Fibroblast of skin of right quadriceps (primary cell): ENCODE measurements at regions not wholly inside any gene's neighbourhood (a gene's known extent, or its start where the extent isn't known, plus 50 kb on each side); places are given as distances from the start of the nearest gene placed in this dataset.
"Not testable (repeated sequence)": the region's sequence is repeated elsewhere in the genome, so short reads cannot be mapped to it uniquely, and the experiment has no call there.

ENCODE experiments used
- DNase-seq: peaks from one replicate; pipeline ENCODE4 v3.0.0-alpha.2; 2013

- no peak for DNase-seq
Measured at GRCh38 chr14:85154714-85155113, 375.2 kb upstream of the FLRT2 start.

DNA sequence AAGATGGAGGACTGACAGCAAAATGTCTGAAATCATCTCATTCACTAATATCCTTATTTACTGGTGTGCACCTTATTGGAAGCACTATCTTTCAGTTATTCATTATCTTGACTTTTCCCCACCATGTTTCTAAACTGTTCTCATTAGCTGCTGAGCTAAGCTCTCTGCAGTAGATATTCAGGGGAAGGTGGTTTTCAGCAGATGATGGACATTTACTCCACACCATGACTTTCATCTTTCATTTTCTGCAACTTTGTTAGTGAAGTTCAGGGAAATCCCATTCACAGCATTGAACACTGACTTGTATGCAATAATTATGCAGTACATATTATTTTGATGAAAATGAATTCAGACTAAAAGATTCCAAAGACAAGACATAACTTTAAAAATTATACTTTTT, 373.6 kb upstream of the FLRT2 start:
- no peak for DNase-seq

DNA sequence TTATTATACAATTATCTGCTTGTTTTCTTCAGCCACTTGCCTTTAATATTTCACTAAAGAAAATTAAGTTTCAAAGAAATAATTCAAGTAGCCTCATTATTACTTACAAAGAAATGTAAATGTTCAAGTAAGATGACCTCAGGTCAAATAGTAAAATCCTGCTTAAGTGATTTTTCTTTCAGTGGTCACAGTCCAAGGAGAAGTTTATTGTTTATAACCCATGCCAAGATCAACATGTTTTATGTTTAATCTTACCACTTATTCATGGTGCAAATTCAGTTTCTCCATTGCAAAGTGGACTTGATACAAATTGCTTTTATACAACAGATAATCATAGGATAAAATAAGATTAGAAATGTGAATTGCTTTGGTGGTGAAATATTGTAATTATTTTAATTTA, 370.2 kb upstream of the FLRT2 start:
- no peak for DNase-seq

DNA sequence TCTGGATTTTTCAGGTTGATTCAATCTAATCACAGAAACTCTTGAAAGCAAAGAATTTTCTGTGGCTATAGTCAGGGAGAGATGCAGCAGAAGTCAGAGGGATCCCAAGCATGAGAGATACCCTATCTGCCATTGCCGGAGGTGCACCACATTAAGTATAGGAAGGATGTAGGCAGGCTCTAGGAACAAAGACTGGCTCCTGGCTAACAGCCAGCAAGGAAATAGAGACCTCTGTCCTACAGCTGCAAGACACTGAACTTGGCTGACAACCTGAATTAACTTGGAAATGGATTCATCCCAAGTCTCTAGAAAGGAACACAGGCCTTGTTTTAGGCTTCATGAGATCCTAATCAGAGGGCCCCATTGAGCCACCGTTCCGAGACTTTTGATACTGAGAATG, 364.9 kb upstream of the FLRT2 start:
- no peak for DNase-seq

- no peak for DNase-seq
Measured at GRCh38 chr14:85169381-85169780, 360.6 kb upstream of the FLRT2 start.

DNA sequence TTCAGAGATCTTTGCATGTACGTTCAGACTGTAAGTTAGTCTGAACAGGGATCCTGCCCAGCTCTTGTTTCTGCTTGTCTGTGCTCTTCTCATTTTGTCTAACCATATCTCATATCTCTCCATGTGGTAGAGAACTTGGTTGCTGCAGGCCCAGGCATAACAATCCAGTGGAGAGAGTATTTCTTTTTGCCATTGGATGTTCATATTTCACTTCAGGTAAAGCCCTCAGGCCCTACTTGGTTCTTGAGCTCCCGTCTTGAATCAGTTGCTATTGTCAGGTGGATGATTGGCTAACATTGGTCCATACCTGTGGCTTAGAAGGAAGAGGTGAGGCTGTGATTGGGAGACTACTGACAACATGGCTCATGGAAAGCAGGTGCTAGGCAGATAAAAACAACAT, 357.7 kb upstream of the FLRT2 start:
- DNase-seq, result no peak

- DNase-seq, result no peak
Measured at GRCh38 chr14:85172889-85173477, 357.0 kb upstream of the FLRT2 start.

DNA sequence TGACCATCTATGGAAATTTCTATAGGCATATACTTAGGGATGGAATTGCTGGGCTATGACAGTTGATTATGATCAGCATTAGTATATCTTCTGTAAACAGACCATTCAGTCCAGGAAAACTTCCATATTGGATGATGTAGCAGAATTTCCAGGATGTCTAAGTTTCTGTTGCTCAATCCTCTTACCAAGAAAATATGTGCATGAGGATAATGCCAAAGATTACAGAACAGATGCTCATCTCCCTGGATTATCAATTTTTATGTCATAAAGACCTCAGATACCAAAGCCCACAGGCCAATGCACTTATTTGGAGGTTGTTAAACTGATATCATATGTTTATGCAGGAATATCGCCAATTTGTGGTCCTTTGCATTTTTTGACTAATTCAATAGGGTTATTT, 354.4 kb upstream of the FLRT2 start:
- DNase-seq, result peak; percentile 80

GRCh38 chr14:85178864-85179263, 351.1 kb upstream of the FLRT2 start:
- no peak for DNase-seq

DNA sequence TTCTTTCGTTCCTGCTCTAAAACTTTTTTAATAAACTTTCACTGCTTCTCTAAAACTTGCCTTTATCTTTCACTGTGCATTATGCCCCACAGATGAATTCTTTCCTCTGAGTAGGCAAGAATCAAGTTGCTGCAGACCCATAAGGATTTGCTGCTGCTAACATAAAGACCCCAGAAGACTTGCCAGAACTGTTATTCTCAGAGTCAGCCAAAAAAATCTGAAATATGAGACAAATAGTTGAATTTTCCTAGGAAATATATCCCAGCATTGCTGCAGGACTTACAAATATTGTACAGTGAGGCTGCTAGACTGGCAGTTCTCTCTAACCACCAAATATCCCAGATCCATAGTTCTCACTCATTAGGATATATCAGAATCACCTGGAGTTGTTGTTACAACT, 349.1 kb upstream of the FLRT2 start:
- no peak for DNase-seq

GRCh38 chr14:85182282-85182681, 347.7 kb upstream of the FLRT2 start:
- no peak for DNase-seq

- no peak for DNase-seq
Measured at GRCh38 chr14:85186082-85186481, 343.9 kb upstream of the FLRT2 start.

DNA sequence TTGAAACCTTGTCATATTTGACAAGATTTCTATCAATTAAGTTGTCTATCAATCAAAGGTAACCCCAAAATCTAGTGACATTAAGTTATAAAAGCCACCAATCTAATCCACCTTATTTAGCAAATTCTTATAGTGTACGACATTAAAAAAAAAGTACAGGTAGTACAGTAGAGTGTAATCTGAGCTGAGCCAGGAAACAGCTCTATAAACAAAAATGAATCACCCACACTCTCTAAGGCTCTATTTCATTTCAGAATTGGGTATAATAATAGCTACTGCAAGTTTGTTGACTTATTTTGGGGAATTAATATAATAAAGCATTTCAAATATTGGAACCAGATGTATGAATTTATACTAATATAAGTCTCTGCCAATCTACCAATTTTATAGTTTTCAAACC, 342.4 kb upstream of the FLRT2 start:
- DNase-seq, result no peak

GRCh38 chr14:85188836-85189235, 341.1 kb upstream of the FLRT2 start:
- no peak for DNase-seq

- not testable (repeated sequence) for DNase-seq
Measured at GRCh38 chr14:85189253-85189652, 340.7 kb upstream of the FLRT2 start.

DNA sequence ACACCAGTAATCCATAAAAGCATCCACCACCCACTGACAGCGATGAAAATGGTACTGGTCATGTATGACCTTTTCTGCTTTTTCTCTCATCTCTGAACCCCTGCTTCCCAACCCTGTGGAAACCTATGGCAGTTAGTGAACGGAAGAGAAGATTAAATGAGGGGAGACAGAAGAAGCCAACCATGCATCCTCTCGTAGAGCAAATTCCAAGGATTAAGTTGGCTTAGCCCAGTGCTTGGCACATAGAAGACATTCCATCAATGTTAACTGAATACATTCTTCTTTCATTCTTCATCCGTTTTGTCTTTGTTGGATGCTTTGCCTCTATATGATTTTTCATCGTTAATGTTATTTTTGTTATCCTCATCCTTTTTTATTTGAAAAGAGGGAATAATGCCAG, 339.7 kb upstream of the FLRT2 start:
- DNase-seq, result no peak

DNA sequence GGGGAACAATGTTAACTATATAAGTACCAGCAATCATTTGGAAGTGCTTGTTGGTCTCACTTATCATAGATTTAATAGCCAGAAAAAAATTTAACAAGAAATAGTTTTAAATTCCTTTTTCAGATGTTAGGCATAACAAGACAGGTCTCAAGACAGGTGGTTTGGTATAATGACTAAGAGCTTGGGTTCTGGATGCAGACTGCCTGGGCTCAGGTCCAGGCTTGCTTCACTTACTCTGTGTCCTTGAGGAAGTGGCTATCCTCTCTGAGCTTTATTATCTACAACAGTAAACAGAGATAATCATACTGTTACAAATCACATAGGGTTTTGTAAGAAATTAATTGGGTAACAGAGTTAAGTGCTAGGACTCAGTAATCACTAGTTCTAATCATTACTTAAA, 338.0 kb upstream of the FLRT2 start:
- no peak for DNase-seq

GRCh38 chr14:85195872-85196477, 334.0 kb upstream of the FLRT2 start:
- DNase-seq, result no peak

DNA sequence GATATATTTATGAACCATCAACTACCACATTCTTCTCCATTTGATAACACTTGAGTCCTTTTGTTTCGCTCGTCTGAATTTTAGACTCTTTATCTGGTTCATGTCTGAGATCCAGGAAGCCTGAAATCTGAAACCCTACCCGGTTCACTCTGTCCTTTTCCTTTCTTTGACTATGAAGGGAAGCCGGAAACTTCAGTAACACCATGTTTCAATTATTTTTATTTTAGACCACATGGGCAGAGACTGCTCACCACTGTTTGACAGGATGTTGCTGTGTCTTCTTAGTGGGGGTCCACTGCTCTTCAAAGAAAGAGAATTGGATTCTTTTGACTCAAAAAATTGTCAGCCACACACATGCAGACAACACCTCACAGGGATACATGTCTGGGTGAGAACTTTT, 331.9 kb upstream of the FLRT2 start:
- peak; percentile 15 for DNase-seq

DNA sequence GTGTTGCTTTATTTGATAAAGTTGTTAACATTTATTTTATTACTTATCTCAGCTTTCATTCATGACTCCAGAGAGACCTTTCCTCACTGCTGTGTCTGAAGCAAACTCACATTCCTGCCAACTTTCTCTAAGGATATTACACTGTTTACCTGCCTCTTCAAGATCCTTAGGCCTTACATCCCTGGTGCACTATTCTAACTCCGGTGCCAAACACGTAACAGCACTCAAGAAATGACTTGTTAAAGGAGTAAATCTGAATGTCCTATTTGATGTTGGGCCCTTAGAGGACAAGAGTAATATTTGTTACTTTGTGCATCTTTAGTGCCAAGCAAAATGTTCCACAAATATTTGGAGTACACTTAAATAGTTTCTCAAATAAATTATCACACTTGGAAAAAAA, 324.1 kb upstream of the FLRT2 start:
- no peak for DNase-seq

GRCh38 chr14:85214471-85214870, 315.5 kb upstream of the FLRT2 start:
- peak; percentile 49 for DNase-seq

- DNase-seq, result peak; percentile 49
Measured at GRCh38 chr14:85217412-85217811, 312.5 kb upstream of the FLRT2 start.

GRCh38 chr14:85218982-85219381, 311.0 kb upstream of the FLRT2 start:
- DNase-seq, result no peak

DNA sequence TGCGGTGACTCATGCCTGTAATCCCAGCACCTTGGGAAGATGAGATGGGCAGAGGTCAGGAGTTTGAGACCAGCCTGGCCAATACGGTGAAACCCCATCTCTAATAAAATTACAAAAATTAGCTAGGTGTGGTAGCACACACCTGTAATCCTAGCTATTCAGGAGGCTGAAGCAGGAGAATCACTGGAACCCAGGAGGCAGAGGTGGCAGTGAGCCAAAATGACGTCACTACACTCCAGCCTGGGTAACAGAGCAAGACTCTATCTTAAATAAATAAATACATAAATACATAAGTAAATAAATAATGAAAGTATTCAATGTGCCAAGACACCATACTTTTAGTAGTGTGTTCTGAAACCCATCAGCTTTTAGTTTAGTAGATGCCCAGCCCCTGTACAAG, 308.1 kb upstream of the FLRT2 start:
- DNase-seq, result no peak

DNA sequence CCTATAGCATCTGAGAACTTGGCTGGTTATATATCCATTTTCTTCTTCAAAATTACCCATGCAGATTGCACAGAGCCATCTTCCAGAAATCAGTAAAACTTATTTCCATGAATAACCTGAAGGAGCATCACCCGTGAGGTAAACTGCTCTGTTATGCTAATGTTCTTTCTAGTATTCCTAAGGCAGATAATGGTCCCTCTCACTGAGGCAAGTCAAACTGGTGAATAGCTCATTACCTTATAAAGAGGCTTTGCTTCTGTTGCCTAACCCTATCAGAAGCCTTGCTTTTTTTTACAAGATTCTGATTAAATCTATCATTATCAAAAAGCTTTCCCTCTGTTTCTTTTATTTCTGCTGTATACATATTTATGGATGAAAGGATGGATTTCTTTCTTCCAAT, 307.6 kb upstream of the FLRT2 start:
- no peak for DNase-seq
